ENCODE measurements at regions not wholly inside any gene's neighbourhood (a gene's known extent, or its start where the extent isn't known, plus 50 kb on each side); places are given as distances from the start of the nearest gene placed in this dataset.

GRCh38 chr5:3891113-3891512 is 295.5 kb downstream of the IRX1 start:
- DNase-seq = no peak
- Histone ChIP-seq H2AFZ (ENCODE audit: insufficient read depth, low read depth, low read length, poor library complexity, severe bottlenecking) (no peak overlapping the region), H3K4me1 (ENCODE audit: control insufficient read depth in 2 of 2, insufficient read depth in 2 of 2, low read length in 2 of 2) (no peaks in the 10 kb centered on the region), H3K79me2 (ENCODE audit: control insufficient read depth, insufficient read depth, low read length) (no peaks in the 10 kb centered on the region), H3K27ac (ENCODE audit: low read length in 2 of 2) (no peak overlapping the region), H3K36me3 (replicated peaks in 1 of 2; ENCODE audit: control extremely low read depth in 1 of 2, control insufficient read depth in 1 of 2, extremely low read depth in 1 of 2, insufficient read depth in 2 of 2, low read length in 1 of 2) (no peaks in the 10 kb centered on the region), H3K4me2 (replicated peaks; ENCODE audit: low read depth, low read length, poor library complexity, severe bottlenecking) (no peak overlapping the region), H3K4me3 (ENCODE audit: control extremely low read depth in 1 of 5, extremely low read depth in 1 of 5, insufficient read depth in 1 of 5, low read depth in 2 of 5, low read length in 4 of 5) (no peak overlapping the region), H3K27me3 (replicated peaks in 1 of 4; ENCODE audit: control extremely low read depth in 1 of 4, control insufficient read depth in 3 of 4, insufficient read depth in 4 of 4, low read length in 3 of 4) (no peaks in the 10 kb centered on the region), H3K9me3 (ENCODE audit: control extremely low read depth in 1 of 3, control insufficient read depth in 2 of 3, insufficient read depth in 1 of 3, low read length in 2 of 3) (peaks cover 0 to 8% (median 0%) of the 10 kb centered on the region in 3 donors), H4K20me1 (ENCODE audit: control insufficient read depth, insufficient read depth, low read length, poor library complexity, severe bottlenecking) (no peaks in the 10 kb centered on the region), H3K9ac (ENCODE audit: low read length) (no peak overlapping the region)
- ATAC-seq (ENCODE audit: low read depth) = no peak
- intact Hi-C loops (cut with micrococcal nuclease) = no loop called here
- Mint-ChIP-seq H3K27ac (no peak overlapping the region), H3K27me3 (no peaks in the 10 kb centered on the region), H3K4me1 (no peaks in the 10 kb centered on the region), H3K9me3 (ENCODE audit: insufficient read depth) (no peaks in the 10 kb centered on the region), H3K4me3 (no peak overlapping the region)
- ChIA-PET CTCF (no interaction called here), POLR2A (no interaction called here)
- TF ChIP-seq EZH2 (IDR thresholded peaks at IDR 0.05; ENCODE audit: borderline replicate concordance, insufficient read depth, low read depth, low read length, poor library complexity, severe bottlenecking) (no peak), CTCF (IDR thresholded peaks at IDR 0.05) (no peak)
- WGBS (ENCODE audit: insufficient coverage) = 0% methylated on average over 2 of the region's 3 CpGs

GRCh38 chr5:3893527-3893926 is 297.9 kb downstream of the IRX1 start:
- H3K9me3 ChIP-seq (ENCODE audit: control extremely low read depth in 1 of 3, control insufficient read depth in 2 of 3, insufficient read depth in 1 of 3, low read length in 2 of 3) = peaks cover 1 to 8% (median 3%) of the 10 kb centered on the region in 3 donors
- intact Hi-C loops (cut with micrococcal nuclease) = no loop called here
- no peak overlapping the region for H3K27ac ChIP-seq (ENCODE audit: low read length in 2 of 2)
- H3K4me1 ChIP-seq (ENCODE audit: control insufficient read depth in 2 of 2, insufficient read depth in 2 of 2, low read length in 2 of 2) = no peaks in the 10 kb centered on the region
- Mint-ChIP-seq H3K9me3 (ENCODE audit: insufficient read depth) (peaks cover 5% of the 10 kb centered on the region), H3K27me3 (no peaks in the 10 kb centered on the region), H3K27ac (no peak overlapping the region), H3K4me3 (no peak overlapping the region), H3K4me1 (no peaks in the 10 kb centered on the region)
- H3K4me2 ChIP-seq (replicated peaks; ENCODE audit: low read depth, low read length, poor library complexity, severe bottlenecking) = no peak overlapping the region
- H3K79me2 ChIP-seq (ENCODE audit: control insufficient read depth, insufficient read depth, low read length) = no peaks in the 10 kb centered on the region
- no peak overlapping the region for H3K9ac ChIP-seq (ENCODE audit: low read length)
- TF ChIP-seq CTCF (IDR thresholded peaks at IDR 0.05) = no peak
- no peak for TF ChIP-seq EZH2 (IDR thresholded peaks at IDR 0.05; ENCODE audit: borderline replicate concordance, insufficient read depth, low read depth, low read length, poor library complexity, severe bottlenecking)
- ChIA-PET POLR2A (no interaction called here), CTCF (no interaction called here)
- H3K27me3 ChIP-seq (replicated peaks in 1 of 4; ENCODE audit: control extremely low read depth in 1 of 4, control insufficient read depth in 3 of 4, insufficient read depth in 4 of 4, low read length in 3 of 4) = no peaks in the 10 kb centered on the region
- DNase-seq (no peak), ATAC-seq (ENCODE audit: low read depth) (no peak)
- no peaks in the 10 kb centered on the region for H4K20me1 ChIP-seq (ENCODE audit: control insufficient read depth, insufficient read depth, low read length, poor library complexity, severe bottlenecking)
- no peak overlapping the region for H3K4me3 ChIP-seq (ENCODE audit: control extremely low read depth in 1 of 5, extremely low read depth in 1 of 5, insufficient read depth in 1 of 5, low read depth in 2 of 5, low read length in 4 of 5)
- no peak overlapping the region for H2AFZ ChIP-seq (ENCODE audit: insufficient read depth, low read depth, low read length, poor library complexity, severe bottlenecking)
- no peaks in the 10 kb centered on the region for H3K36me3 ChIP-seq (replicated peaks in 1 of 2; ENCODE audit: control extremely low read depth in 1 of 2, control insufficient read depth in 1 of 2, extremely low read depth in 1 of 2, insufficient read depth in 2 of 2, low read length in 1 of 2)
